SW480 (cell line): ENCODE measurements at regions not wholly inside any gene's neighbourhood (a gene's known extent, or its start where the extent isn't known, plus 50 kb on each side); places are given as distances from the start of the nearest gene placed in this dataset.
"Not testable (repeated sequence)": the region's sequence is repeated elsewhere in the genome, so short reads cannot be mapped to it uniquely, and the experiment has no call there.

Experiments
- DNase-seq: peaks from one replicate; pipeline ENCODE4 v3.0.0-alpha.2; 2016; ENCODE audit warnings: low spot score

DNA sequence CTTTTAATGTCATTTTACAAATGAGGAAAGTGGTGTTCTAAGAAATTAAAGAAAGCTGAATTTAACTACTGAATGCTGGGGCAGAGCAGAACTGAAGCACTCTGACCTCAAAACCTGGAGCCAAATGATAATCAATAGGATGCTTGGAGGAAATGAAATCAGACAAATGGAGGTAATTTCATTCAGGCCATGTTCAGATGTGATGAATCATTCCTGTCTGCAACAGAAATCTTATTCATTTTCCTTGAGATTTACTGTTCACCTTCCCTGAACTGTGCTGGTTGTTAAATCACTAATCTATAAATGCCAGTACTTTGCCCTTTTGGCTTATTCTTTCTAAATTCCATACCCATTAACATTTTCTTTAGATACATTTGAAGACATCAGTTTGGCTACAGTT lies 85.6 kb upstream of the SNX7 start:
- DNase-seq, result no peak

- no peak for DNase-seq
Observed at GRCh38 chr1:98565951-98566350, 95.6 kb upstream of the SNX7 start.

DNA sequence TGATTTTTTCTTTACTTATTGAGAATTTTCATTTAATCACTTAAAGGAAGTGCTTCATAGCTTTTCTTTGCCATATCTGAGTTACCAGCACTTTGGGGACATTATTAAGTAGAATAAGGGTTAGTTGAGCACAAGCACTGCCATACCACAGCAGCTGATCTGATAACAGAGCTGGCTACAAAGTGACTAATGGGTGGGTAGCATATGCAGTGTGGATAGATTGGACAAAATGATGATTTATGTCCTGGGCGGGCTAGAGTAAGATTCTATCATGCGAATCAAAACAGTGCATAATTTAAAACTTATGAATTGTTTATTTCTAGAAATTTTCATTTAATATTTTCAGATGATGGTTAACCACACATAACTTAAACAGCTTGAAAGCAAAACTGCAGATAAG lies 102.2 kb upstream of the SNX7 start:
- DNase-seq, result no peak

GRCh38 chr1:98557895-98558294 lies 103.6 kb upstream of the SNX7 start:
- DNase-seq, result no peak

- DNase-seq, result peak; percentile 5
Observed at GRCh38 chr1:98556521-98557158, 104.9 kb upstream of the SNX7 start.

GRCh38 chr1:98555814-98556213 lies 105.7 kb upstream of the SNX7 start:
- DNase-seq, result no peak

- DNase-seq, result not testable (repeated sequence)
Observed at GRCh38 chr1:98552576-98553074, 108.9 kb upstream of the SNX7 start.

GRCh38 chr1:98550076-98550475 lies 111.4 kb upstream of the SNX7 start:
- DNase-seq, result no peak

- no peak for DNase-seq
Observed at GRCh38 chr1:98546319-98546718, 115.2 kb upstream of the SNX7 start.

GRCh38 chr1:98538106-98538505 lies 123.4 kb upstream of the SNX7 start:
- no peak for DNase-seq

GRCh38 chr1:98523256-98523655 lies 138.3 kb upstream of the SNX7 start:
- no peak for DNase-seq

- no peak for DNase-seq
Observed at GRCh38 chr1:98516306-98516705, 145.2 kb upstream of the SNX7 start.

- DNase-seq, result no peak
Observed at GRCh38 chr1:98515744-98516143, 145.8 kb upstream of the SNX7 start.

DNA sequence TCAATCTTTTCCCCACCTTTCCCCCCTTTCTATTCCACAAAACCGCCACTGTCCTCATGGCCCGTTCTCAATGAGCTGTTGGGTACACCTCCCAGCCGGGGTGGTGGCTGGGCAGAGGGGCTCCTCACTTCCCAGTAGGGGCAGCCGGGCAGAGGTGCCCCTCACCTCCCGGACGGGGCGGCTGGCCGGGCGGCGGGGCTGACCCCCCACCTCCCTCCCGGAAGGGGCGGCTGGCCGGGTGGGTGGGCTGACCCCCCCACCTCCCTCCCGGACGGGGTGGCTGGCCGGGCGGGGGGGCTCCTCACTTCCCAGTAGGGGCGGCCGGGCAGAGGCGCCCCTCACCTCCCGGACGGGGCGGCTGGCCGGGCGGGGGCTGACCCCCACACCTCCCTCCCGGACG lies 149.3 kb upstream of the SNX7 start:
- DNase-seq, result not testable (repeated sequence)

GRCh38 chr1:98503771-98504170 lies 157.8 kb upstream of the SNX7 start:
- no peak for DNase-seq

- DNase-seq, result no peak
Observed at GRCh38 chr1:98502937-98503336, 158.6 kb upstream of the SNX7 start.

- DNase-seq, result no peak
Observed at GRCh38 chr1:98500324-98500723, 161.2 kb upstream of the SNX7 start.

GRCh38 chr1:98498651-98499050 lies 162.9 kb upstream of the SNX7 start:
- DNase-seq, result no peak

GRCh38 chr1:98497497-98497896 lies 164.0 kb upstream of the SNX7 start:
- no peak for DNase-seq

GRCh38 chr1:98496256-98496995 lies 165.1 kb upstream of the SNX7 start:
- no peak for DNase-seq

- no peak for DNase-seq
Observed at GRCh38 chr1:98493469-98493868, 168.1 kb upstream of the SNX7 start.

GRCh38 chr1:98490099-98490498 lies 171.4 kb upstream of the SNX7 start:
- no peak for DNase-seq

DNA sequence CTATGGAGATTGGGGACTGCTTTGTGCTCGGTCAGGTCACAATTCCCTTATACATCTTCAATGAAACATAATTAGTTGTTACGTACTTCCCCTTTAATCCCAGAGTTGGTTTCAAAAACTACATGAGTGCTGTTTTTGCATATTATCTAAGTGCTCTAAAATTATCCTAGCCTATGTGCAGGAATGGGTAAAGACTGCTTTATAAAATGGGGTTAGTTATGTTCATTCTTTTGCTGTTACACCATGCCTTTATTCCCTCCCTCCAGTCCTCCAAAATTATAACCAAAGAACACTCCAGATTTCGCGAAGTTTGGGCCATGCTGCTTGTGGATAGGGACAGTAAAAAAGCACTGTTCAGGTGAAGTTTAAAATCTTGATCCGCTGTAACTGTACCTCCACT lies 173.9 kb upstream of the SNX7 start:
- DNase-seq, result no peak

GRCh38 chr1:98482611-98483010 lies 178.9 kb upstream of the SNX7 start:
- DNase-seq, result no peak
